NB4 (cell line): ENCODE measurements at regions not wholly inside any gene's neighbourhood (a gene's known extent, or its start where the extent isn't known, plus 50 kb on each side); places are given as distances from the start of the nearest gene placed in this dataset.

Experiments used
- DNase-seq: peaks from one replicate; pipeline ENCODE4 v3.0.0; 2010; ENCODE audit warnings: low read depth
- H3K4me3 ChIP-seq: one replicate; pipeline ENCODE4 v1.5.1; 2011; ENCODE audit warnings: mild to moderate bottlenecking, low read depth, low read length, moderate library complexity
- MYC ChIP-seq: IDR thresholded peaks from 2 replicates; pipeline ENCODE4 v1.6.1; 2011; ENCODE audit warnings: low read depth, low read length
- POLR2A ChIP-seq: IDR thresholded peaks from 2 replicates; pipeline ENCODE4 v1.6.1; 2011; ENCODE audit warnings: mild to moderate bottlenecking; ENCODE audit not compliant: insufficient read length; ENCODE audit errors: extremely low read depth
- TF ChIP-seq, protein P1 (sequence below): IDR thresholded peaks from one replicate; pipeline ENCODE4 v1.5.1; 2012; ENCODE audit warnings: low read depth, low read length
- TF ChIP-seq, protein P2 (sequence below): IDR thresholded peaks from 2 replicates; pipeline ENCODE4 v1.6.1; 2011; ENCODE audit warnings: low read depth, low read length

GRCh38 chr4:122279670-122280069 is 99.1 kb upstream of the ADAD1 start:
- TF ChIP-seq, protein P1, sequence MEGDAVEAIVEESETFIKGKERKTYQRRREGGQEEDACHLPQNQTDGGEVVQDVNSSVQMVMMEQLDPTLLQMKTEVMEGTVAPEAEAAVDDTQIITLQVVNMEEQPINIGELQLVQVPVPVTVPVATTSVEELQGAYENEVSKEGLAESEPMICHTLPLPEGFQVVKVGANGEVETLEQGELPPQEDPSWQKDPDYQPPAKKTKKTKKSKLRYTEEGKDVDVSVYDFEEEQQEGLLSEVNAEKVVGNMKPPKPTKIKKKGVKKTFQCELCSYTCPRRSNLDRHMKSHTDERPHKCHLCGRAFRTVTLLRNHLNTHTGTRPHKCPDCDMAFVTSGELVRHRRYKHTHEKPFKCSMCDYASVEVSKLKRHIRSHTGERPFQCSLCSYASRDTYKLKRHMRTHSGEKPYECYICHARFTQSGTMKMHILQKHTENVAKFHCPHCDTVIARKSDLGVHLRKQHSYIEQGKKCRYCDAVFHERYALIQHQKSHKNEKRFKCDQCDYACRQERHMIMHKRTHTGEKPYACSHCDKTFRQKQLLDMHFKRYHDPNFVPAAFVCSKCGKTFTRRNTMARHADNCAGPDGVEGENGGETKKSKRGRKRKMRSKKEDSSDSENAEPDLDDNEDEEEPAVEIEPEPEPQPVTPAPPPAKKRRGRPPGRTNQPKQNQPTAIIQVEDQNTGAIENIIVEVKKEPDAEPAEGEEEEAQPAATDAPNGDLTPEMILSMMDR: no peak
- TF ChIP-seq MYC: no peak
- TF ChIP-seq POLR2A: no peak
- TF ChIP-seq, protein P2, sequence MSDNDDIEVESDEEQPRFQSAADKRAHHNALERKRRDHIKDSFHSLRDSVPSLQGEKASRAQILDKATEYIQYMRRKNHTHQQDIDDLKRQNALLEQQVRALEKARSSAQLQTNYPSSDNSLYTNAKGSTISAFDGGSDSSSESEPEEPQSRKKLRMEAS: no peak
- no peak overlapping the region for H3K4me3 ChIP-seq
- no peak for DNase-seq

DNA sequence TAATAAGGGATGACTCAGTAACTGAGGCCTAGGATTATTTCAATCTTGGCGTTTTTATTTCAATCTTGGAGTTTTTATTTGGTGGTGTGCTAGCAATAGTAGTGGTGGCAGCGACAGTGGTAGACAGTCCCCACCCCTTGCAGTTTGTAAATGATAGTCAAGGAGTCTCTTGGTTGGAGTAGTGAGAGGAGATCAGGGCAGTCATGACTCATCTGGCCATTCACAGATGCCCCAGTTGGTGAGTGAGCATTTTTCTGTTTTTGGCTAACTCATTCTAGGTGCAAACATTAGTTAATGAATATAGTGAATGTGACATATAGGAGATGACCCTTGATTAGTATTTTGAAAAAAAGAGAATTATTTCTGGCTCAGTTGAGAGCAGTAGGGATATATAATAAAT is 93.5 kb upstream of the ADAD1 start:
- DNase-seq: peak; percentile 2
- no peak overlapping the region for H3K4me3 ChIP-seq
- TF ChIP-seq MYC (no peak), POLR2A (no peak)

GRCh38 chr4:122293374-122294365 is 85.1 kb upstream of the ADAD1 start:
- TF ChIP-seq, protein P2: no peak
- TF ChIP-seq, protein P1: no peak
- no peak for TF ChIP-seq POLR2A
- TF ChIP-seq MYC: no peak
- no peak for DNase-seq
- no peak overlapping the region for H3K4me3 ChIP-seq

DNA sequence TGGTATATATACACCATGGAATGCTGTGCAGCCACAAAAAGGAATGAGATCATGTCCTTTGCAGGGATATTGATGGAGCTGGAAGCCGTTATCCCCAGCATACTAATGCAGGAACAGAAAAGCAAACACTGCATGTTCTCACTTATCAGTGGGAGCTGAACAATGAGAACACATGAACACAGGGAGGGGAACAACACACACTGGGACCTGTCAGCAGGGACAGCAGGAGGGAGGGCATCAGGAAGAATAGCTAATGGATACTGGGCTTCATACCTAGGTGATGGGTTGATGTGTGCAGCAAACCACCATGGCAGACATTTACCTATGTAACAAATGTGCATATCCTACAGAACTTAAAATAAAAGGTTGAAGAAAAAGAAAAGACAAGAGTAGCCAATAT is 81.1 kb upstream of the ADAD1 start:
- TF ChIP-seq, protein P2: no peak
- TF ChIP-seq, protein P1: no peak
- no peak for TF ChIP-seq MYC
- TF ChIP-seq POLR2A: no peak
- DNase-seq: no peak

DNA sequence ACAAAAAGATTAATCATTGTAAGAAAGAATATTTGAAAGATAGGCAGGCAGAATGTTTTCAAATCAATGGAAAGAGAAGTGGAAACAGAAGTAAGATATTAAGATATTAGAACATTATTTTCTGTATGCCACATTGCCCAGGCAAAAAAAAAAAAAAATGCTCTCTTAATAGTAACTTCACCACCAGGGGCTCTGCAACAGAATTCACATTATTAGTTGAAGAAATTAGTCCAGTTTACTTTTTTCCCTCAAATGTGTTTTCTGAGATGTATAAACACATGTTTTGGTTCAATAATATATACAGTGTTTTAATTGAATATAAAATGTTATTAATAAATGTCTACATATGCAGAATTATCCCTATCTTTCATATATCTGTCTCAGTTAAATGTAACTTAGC is 78.0 kb upstream of the ADAD1 start:
- no peak overlapping the region for H3K4me3 ChIP-seq
- TF ChIP-seq, protein P2: no peak
- no peak for TF ChIP-seq MYC
- TF ChIP-seq, protein P1: no peak
- no peak for TF ChIP-seq POLR2A
- no peak for DNase-seq

More for the DNA sequence above, 81.1 kb upstream of the ADAD1 start:
- H3K4me3 ChIP-seq: no peak overlapping the region

GRCh38 chr4:122305853-122306252 is 73.0 kb upstream of the ADAD1 start:
- no peak for DNase-seq
- TF ChIP-seq, protein P1: no peak
- no peak for TF ChIP-seq MYC
- TF ChIP-seq, protein P2: no peak
- TF ChIP-seq POLR2A: no peak
- H3K4me3 ChIP-seq: no peak overlapping the region
